ENCODE measurements at regions not wholly inside any gene's neighbourhood (a gene's known extent, or its start where the extent isn't known, plus 50 kb on each side); places are given as distances from the start of the nearest gene placed in this dataset.

DNA sequence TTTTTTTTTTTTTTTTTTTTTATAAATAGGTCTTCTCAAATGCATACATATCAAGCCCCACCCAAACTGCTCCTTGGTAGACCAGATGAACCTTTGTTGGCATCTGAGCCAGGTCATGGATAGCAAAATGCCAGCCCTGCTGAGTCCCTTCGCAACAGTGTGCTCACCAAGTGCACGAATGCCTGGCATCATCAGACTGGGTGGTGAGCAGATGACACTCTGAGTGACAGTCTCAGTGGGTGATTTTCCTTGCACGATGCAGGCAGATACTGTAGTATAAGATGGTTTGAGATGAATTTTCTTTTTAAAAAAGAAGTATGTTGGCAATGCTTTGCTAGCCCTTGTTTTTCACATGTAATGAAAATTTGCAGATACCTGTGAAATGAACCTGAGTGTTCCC is 74.0 kb downstream of the RCN1 start:
- H2BK5ac ChIP-seq (ENCODE audit: low read depth, low read length, poor library complexity, severe bottlenecking), result no peak overlapping the region
- H3K9me3 ChIP-seq (ENCODE audit: control insufficient read depth, insufficient read depth, low read length), result no peaks in the 10 kb centered on the region
- POLR2A ChIA-PET (ENCODE audit: unreplicated experiment), result no interaction called here
- no peak overlapping the region for H2AK9ac ChIP-seq (replicated peaks; ENCODE audit: low read depth, low read length, poor library complexity)
- no peaks in the 10 kb centered on the region for H3K4me1 ChIP-seq (ENCODE audit: control insufficient read depth, insufficient read depth, low read length)
- no peak overlapping the region for H3K18ac ChIP-seq (ENCODE audit: low read depth, low read length)
- H3K27me3 ChIP-seq (ENCODE audit: control insufficient read depth, insufficient read depth, low read length), result peaks cover 43% of the 10 kb centered on the region
- H3K23ac ChIP-seq (ENCODE audit: low read depth, low read length), result no peak overlapping the region
- dilution Hi-C loops (cut with HindIII; ENCODE audit: low sequenced_read_pairs, unreplicated experiment), result loop anchor here (25.0 kb wide), 1 partner anchor 103 kb away; no protein-coding TSS in a partner anchor
- 89% methylated on average over 3 of the region's 3 CpGs; no CpG with 5 or more reads in 1 of the 2 experiments for WGBS, 2 experiments (ENCODE audit: extremely low coverage in 2 of 2, insufficient read length in 1 of 2)
- H2BK15ac ChIP-seq (ENCODE audit: low read depth, low read length), result no peak overlapping the region
- H4K5ac ChIP-seq (ENCODE audit: low read depth, low read length), result no peak overlapping the region
- H3K14ac ChIP-seq (replicated peaks; ENCODE audit: low read depth, low read length), result no peak overlapping the region
- CTCF ChIA-PET, result no interaction called here
- H4K20me1 ChIP-seq (ENCODE audit: insufficient read depth, low read length), result no peaks in the 10 kb centered on the region
- no peak overlapping the region for H3K9ac ChIP-seq (ENCODE audit: low read depth, low read length)
- in situ Hi-C loops (cut with MboI; ENCODE audit: low sequenced_read_pairs), result loop anchor here (25.0 kb wide), 1 partner anchor 928 kb away; no protein-coding TSS in a partner anchor
- H3K4me2 ChIP-seq (ENCODE audit: low read depth, low read length), result no peak overlapping the region
- H3K4ac ChIP-seq (ENCODE audit: low read depth, low read length), result no peak overlapping the region
- no peak overlapping the region for H3K27ac ChIP-seq (ENCODE audit: insufficient read depth, low read length)
- TF ChIP-seq MAFK (IDR thresholded peaks at IDR 0.05; ENCODE audit: low read depth, low read length) (no peak), CTCF (conservative IDR thresholded peaks at IDR 0.05; ENCODE audit: low read depth, low read length) (no peak), POLR2A (IDR thresholded peaks at IDR 0.05; ENCODE audit: low read depth, low read length) (no peak), BHLHE40 (IDR thresholded peaks at IDR 0.05; ENCODE audit: low read depth, low read length) (no peak), ELK1 (IDR thresholded peaks at IDR 0.05; ENCODE audit: borderline replicate concordance, low read depth, low read length) (no peak), RCOR1 (IDR thresholded peaks at IDR 0.05; ENCODE audit: insufficient replicate concordance, low read length) (no peak), MXI1 (IDR thresholded peaks at IDR 0.05; ENCODE audit: borderline replicate concordance, low read depth, low read length) (no peak), CEBPB (IDR thresholded peaks at IDR 0.05; ENCODE audit: low read depth, low read length) (no peak), RAD21 (IDR thresholded peaks at IDR 0.05; ENCODE audit: low read length) (no peak), CHD1 (IDR thresholded peaks at IDR 0.05; ENCODE audit: low read depth, low read length) (no peak), MAZ (IDR thresholded peaks at IDR 0.05; ENCODE audit: borderline replicate concordance, low read depth, low read length) (no peak), USF2 (IDR thresholded peaks at IDR 0.05; ENCODE audit: low read depth, low read length) (no peak)
- no peak for ATAC-seq (ENCODE audit: low read depth)
- H3K56ac ChIP-seq (ENCODE audit: extremely low read depth, insufficient read depth, low read length), result no peak overlapping the region
- H3K4me3 ChIP-seq (ENCODE audit: insufficient read depth, low read depth, low read length), result no peak overlapping the region
- no peaks in the 10 kb centered on the region for H3K9me1 ChIP-seq (ENCODE audit: insufficient read depth, low read length)
- H2AK5ac ChIP-seq (ENCODE audit: low read depth, low read length), result no peak overlapping the region
- H2BK20ac ChIP-seq (ENCODE audit: low read depth, low read length), result no peak overlapping the region
- no peak overlapping the region for H2BK120ac ChIP-seq (ENCODE audit: low read depth, low read length)
- no peaks in the 10 kb centered on the region for H3K36me3 ChIP-seq (ENCODE audit: control insufficient read depth, insufficient read depth, low read length)
- DNase-seq, result no peak
- H4K91ac ChIP-seq (ENCODE audit: insufficient read depth, low read depth, low read length), result no peak overlapping the region
- intact Hi-C loops (cut with micrococcal nuclease), result no loop called here
- no peak overlapping the region for H2AFZ ChIP-seq (replicated peaks; ENCODE audit: low read length, poor library complexity)
- H4K8ac ChIP-seq (ENCODE audit: low read depth in 2 of 2, low read length in 2 of 2), result no peak overlapping the region
- no peaks in the 10 kb centered on the region for H3K79me1 ChIP-seq (ENCODE audit: low read depth in 1 of 2, low read length in 2 of 2)
- BruUV-seq (replicated peaks), result no TSS peak

Measured in IMR-90 (cell line).